ENCODE measurements at regions not wholly inside any gene's neighbourhood (a gene's known extent, or its start where the extent isn't known, plus 50 kb on each side); places are given as distances from the start of the nearest gene placed in this dataset.

GRCh38 chr3:189003410-189003809 is 168.4 kb upstream of the TPRG1 start:
- TF ChIP-seq CSRNP3 (CRISPR knock-in tag; IDR thresholded peaks at IDR 0.05), result no peak
- no peak for TF ChIP-seq SNAI2 (CRISPR knock-in tag; IDR thresholded peaks at IDR 0.05)
- no peak for TF ChIP-seq BACH2 (CRISPR knock-in tag; IDR thresholded peaks at IDR 0.05; ENCODE audit: borderline replicate concordance)
- no peak for TF ChIP-seq PATZ1 (CRISPR knock-in tag; IDR thresholded peaks at IDR 0.05; ENCODE audit: borderline replicate concordance)
- TF ChIP-seq ARNTL (CRISPR knock-in tag; IDR thresholded peaks at IDR 0.05; ENCODE audit: borderline replicate concordance, low read depth), result no peak
- TF ChIP-seq TOX (CRISPR knock-in tag; IDR thresholded peaks at IDR 0.05; ENCODE audit: borderline replicate concordance), result no peak
- no peak for TF ChIP-seq ZNF565 (CRISPR knock-in tag; conservative IDR thresholded peaks at IDR 0.05; ENCODE audit: low read depth)
- no peak for TF ChIP-seq ZFP30 (CRISPR knock-in tag; IDR thresholded peaks at IDR 0.05)
- TF ChIP-seq TCF4 (CRISPR knock-in tag; IDR thresholded peaks at IDR 0.05; ENCODE audit: borderline replicate concordance), result no peak
- no peak for TF ChIP-seq ESRRG (CRISPR knock-in tag; IDR thresholded peaks at IDR 0.05)
- no peak for TF ChIP-seq GLIS3 (CRISPR knock-in tag; IDR thresholded peaks at IDR 0.05)
- TF ChIP-seq ZFP3 (CRISPR knock-in tag; IDR thresholded peaks at IDR 0.05), result no peak
- TF ChIP-seq PPARA (CRISPR knock-in tag; IDR thresholded peaks at IDR 0.05; ENCODE audit: borderline replicate concordance), result no peak
- TF ChIP-seq ZNF70 (CRISPR knock-in tag; IDR thresholded peaks at IDR 0.05), result no peak
- no peak for TF ChIP-seq CREB5 (CRISPR knock-in tag; IDR thresholded peaks at IDR 0.05; ENCODE audit: low read depth)
- no peak for ATAC-seq

GRCh38 chr3:189013224-189013888 is 158.4 kb upstream of the TPRG1 start:
- ATAC-seq, result no peak

More at GRCh38 chr3:189013224-189013888, 158.4 kb upstream of the TPRG1 start:
- no peak for TF ChIP-seq ESRRG (CRISPR knock-in tag; IDR thresholded peaks at IDR 0.05)
- no peak for TF ChIP-seq PPARA (CRISPR knock-in tag; IDR thresholded peaks at IDR 0.05; ENCODE audit: borderline replicate concordance)
- no peak for TF ChIP-seq PATZ1 (CRISPR knock-in tag; IDR thresholded peaks at IDR 0.05; ENCODE audit: borderline replicate concordance)
- no peak for TF ChIP-seq ZNF8 (CRISPR knock-in tag; IDR thresholded peaks at IDR 0.05)
- no peak for TF ChIP-seq RARB (CRISPR knock-in tag; IDR thresholded peaks at IDR 0.05)
- TF ChIP-seq TOX (CRISPR knock-in tag; IDR thresholded peaks at IDR 0.05; ENCODE audit: borderline replicate concordance), result no peak
- no peak for TF ChIP-seq CSRNP3 (CRISPR knock-in tag; IDR thresholded peaks at IDR 0.05)
- no peak for TF ChIP-seq ZNF70 (CRISPR knock-in tag; IDR thresholded peaks at IDR 0.05)
- no peak for TF ChIP-seq ARNTL (CRISPR knock-in tag; IDR thresholded peaks at IDR 0.05; ENCODE audit: borderline replicate concordance, low read depth)
- no peak for TF ChIP-seq ZNF565 (CRISPR knock-in tag; conservative IDR thresholded peaks at IDR 0.05; ENCODE audit: low read depth)
- no peak for TF ChIP-seq CSDC2 (CRISPR knock-in tag; IDR thresholded peaks at IDR 0.05)
- TF ChIP-seq SNAI2 (CRISPR knock-in tag; IDR thresholded peaks at IDR 0.05), result no peak
- no peak for TF ChIP-seq ZFP30 (CRISPR knock-in tag; IDR thresholded peaks at IDR 0.05)
- TF ChIP-seq TSHZ2 (CRISPR knock-in tag; IDR thresholded peaks at IDR 0.05), result no peak
